Activated T-helper 1 cell treated with Interleukin-2 at 50 U/mL for 16 hours (primary cell): ENCODE measurements at regions not wholly inside any gene's neighbourhood (a gene's known extent, or its start where the extent isn't known, plus 50 kb on each side); places are given as distances from the start of the nearest gene placed in this dataset.
"Not testable (repeated sequence)": the region's sequence is repeated elsewhere in the genome, so short reads cannot be mapped to it uniquely, and the experiment has no call there.

Experiments
- DNase-seq: peaks from one replicate; pipeline ENCODE4 v3.0.0-alpha.2; 2020; ENCODE audit warnings: low read depth

DNA sequence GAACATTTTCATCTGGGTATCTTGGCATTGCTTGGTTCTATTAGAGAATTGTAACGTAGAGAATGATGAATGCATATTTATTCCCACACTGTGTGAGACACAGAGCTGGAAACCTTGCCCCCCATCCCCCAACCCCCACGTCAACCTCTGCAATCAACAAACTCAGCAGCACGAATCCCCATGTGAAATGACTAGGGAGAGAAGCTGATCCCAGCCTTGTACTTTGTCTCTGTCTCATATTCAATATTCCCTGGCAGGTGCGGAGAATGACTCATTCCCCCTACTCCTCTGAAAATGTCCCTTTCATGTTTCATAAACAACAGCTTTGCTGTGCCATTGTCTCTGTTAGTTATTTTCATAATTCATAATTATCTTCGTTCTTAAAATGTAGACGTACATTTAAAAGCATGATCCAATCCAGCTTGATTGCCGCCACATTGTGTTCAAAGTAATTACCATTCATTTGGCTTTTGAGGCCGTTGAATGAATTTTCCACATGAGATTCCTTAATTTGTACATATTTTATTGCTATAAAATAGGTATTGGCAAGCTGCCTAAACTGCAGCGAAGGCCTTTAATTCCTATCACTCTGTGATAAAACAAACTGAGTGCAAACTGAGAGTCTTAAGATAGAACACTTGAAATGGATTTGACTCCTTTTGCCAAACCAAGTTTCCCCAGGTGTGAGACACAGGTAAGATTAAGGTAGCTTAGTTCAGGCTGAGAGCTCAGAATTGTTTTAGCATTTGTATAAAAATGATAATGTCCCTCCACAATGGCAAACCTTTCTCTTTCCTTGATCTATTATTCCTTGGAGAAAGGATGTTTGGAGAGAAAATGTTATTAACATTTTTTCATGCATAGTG, 920.2 kb downstream of the TYW1 start:
- DNase-seq: no peak

DNA sequence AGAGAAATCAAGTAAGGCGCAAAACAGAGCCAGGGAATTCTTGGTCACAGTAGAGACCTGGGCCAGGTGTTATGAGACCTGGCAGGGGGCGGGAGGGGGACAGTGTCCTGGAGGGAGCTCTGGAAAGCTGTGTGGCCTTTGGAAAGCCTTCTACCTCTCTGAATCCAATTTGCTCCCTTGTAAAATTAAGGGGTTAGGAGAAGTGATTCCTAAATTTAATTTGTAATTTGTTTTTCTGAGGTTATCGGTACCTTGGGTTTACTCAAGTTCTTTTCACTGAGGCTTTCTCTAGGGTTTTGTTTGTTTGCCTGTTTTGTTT, 920.8 kb downstream of the TYW1 start:
- DNase-seq: no peak

- no peak for DNase-seq
Measured at GRCh38 chr7:67918158-67918557, 921.5 kb downstream of the TYW1 start.

GRCh38 chr7:67923286-67923685, 926.7 kb downstream of the TYW1 start:
- no peak for DNase-seq

GRCh38 chr7:67928141-67928540, 931.5 kb downstream of the TYW1 start:
- no peak for DNase-seq

GRCh38 chr7:67936447-67936846, 939.8 kb downstream of the TYW1 start:
- not testable (repeated sequence) for DNase-seq

DNA sequence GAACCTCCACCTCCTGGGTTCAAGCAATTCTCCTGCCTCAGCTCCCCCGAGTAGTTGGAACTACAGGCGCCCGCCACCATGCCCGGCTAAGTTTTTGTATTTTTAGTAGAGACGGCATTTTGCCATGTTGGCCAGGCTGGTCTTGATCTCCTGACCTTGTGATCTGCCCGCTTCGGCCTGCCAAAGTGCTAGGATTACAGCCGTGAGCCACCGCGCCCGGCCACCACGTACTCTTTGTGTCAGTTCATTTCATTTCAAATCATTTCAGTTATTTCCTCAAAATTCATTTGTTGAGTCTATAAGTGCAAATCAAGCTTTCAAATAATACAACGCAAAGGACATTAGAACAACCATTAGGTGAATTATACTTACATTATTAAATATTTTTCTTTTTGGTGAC, 943.8 kb downstream of the TYW1 start:
- no peak for DNase-seq

DNA sequence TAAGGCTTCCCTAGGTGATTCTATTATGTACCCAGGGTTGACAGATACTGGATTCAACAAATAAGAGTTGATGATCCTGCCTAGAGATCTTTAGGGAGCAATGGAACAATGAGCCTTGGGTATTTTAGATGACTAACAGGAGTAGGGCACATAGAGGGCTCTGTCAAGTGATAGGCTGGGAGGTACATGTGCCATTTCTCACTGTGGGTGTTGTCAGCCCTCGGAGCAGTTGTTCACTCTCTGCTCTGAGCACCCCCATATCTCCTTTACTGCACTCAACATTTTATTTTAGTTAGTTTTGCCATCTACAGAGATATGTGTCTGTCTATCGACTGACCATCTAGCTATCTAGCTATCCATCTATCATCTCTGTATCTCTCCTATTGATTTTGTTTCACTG, 950.6 kb downstream of the TYW1 start:
- no peak for DNase-seq

GRCh38 chr7:67947646-67948045, 951.0 kb downstream of the TYW1 start:
- no peak for DNase-seq

- DNase-seq: no peak
Measured at GRCh38 chr7:67950321-67951083, 953.9 kb downstream of the TYW1 start.

GRCh38 chr7:67955061-67955460, 958.4 kb downstream of the TYW1 start:
- DNase-seq: no peak

DNA sequence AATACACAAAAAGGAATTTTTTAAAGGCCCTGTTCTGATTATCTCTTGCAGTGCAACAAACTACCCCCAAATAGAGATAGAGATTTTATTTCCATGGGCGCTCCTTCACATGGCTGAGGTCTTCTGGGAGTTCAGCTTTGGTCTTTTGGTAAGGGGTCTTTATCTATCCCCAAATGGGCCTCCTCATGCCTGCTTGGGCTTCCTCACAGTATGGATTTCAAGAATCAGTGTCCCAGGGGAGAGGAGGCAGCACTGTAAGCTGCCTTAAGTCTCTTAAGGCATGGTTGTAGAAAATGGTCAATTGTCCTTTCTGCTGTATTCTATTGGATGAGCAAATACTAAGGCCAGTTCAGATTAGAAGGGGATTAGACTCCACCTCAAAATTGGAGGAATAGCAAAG, 966.2 kb downstream of the TYW1 start:
- DNase-seq: no peak

DNA sequence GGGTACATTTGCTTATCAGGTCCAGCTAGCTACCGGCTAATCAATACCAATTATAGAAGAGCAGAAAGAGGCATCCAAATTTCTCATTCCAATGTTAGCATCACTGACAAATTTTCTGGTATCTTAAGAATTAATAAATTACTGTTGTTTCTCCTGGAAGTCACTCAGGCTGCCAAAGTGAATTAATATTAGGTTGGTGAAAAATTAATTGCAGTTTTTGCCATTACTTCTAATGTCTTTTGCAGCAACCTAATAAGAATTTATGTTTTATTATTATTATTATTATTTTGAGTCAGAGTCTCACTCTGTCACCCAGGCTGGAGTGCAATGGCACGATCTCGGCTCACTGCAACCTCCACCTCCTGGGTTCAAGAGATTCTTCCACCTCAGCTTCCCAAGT, 979.9 kb downstream of the TYW1 start:
- DNase-seq: no peak

DNA sequence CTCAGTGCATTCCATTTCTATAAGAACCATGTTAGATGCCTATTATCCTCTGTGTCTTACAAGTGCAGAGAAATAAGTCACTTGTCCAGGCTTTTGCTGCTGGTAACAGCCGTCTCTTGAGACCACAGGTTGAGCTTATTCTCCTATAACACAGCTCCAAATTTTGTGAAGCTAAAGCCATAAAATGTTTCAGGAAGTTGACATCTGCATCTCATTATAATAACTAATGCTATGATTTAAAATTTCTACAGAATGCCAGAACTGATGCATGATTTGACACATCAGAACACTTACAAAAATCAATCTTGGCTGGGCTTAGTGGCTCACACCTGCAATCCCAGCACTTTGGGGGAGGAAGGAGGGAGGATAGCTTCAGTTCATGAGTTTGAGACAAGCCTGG, 986.9 kb downstream of the TYW1 start:
- DNase-seq: no peak

DNA sequence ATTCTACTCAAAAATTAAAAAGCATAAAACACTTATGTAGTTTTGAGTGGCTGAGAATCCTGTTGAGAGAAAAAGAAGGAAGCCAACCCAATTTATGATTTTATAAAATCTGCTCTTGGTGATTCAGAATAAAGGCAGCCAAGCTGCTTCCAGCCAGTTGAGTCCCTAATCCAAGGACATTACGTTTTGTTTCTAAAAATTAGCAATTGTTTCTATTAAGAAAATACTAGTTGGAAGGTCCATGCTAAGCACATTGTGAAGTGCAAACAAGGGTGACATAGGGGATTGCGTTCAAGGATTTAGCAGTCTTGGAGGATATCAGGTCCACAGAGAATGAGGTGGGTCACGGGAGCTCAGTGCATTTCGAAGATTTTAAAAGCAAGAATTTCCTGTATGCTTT, 987.7 kb downstream of the TYW1 start:
- DNase-seq: no peak

DNA sequence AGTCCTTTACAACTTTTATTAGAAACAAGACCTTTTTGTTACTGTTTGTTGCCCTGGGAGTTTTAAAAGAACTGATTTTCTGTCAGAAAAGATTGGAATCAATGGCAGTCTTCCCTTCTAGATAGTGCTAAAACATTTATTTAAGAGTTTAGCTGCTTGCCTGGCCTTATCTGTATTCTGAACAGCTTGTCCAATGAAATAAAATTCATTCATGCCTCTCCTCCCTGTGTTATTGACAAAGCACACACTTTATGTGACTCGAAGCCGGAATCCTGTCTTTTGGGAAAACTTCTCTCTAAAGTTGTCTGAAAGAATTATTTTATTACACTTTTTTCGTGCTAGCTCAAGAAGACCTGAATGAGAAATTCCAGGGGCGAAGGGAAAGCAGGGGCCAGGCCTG, 992.5 kb downstream of the TYW1 start:
- DNase-seq: no peak

DNA sequence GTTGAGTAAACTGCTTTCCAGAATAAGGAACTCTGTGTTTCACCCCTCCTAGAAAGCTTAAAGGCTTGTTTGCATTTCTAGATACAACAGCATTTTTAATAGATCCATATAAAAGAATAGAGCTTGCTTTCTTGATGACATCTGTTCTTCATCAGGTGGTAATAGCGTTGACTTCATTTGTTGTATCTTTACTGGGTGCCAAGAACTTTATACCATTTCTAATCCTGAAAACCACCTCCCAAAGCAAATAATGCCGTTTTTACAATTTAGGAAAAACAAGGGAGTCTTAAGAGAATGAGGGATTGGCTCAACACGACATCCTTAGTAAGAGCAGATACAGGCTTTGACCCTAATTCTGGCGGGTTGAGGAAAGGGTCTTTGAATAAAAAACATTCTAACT, 993.4 kb downstream of the TYW1 start:
- no peak for DNase-seq

DNA sequence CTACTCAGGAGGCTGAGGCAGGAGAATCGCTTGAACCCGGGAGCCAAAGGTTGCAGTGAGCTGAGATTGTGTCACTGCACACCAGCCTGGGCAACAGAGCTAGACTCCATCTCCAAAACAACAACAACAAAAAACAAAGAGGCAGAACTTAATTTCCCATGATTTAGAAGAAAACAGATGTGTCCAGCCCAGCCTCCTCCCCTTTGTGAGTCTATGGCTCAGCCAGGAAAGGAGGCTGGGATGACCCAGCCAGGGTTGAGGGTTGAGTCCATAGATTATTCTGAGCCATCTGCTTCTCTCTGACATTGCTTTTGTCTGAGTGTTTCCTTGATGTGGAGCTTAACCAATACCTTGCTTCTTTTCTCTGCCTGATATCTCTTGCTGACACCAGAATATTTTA, 994.1 kb downstream of the TYW1 start:
- DNase-seq: no peak

- DNase-seq: no peak
Measured at GRCh38 chr7:67992287-67992686, 995.7 kb downstream of the TYW1 start.

GRCh38 chr7:68005992-68006391, 1009.4 kb downstream of the TYW1 start:
- DNase-seq: no peak

- no peak for DNase-seq
Measured at GRCh38 chr7:68006619-68007018, 1010.0 kb downstream of the TYW1 start.

GRCh38 chr7:68009716-68010115, 1013.1 kb downstream of the TYW1 start:
- no peak for DNase-seq

GRCh38 chr7:68014031-68014736, 1017.6 kb downstream of the TYW1 start:
- DNase-seq: no peak
